Neural progenitor cell (in vitro differentiated cells): ENCODE measurements at regions not wholly inside any gene's neighbourhood (a gene's known extent, or its start where the extent isn't known, plus 50 kb on each side); places are given as distances from the start of the nearest gene placed in this dataset.

Source experiments
- DNase-seq: peaks from one replicate; pipeline ENCODE4 v3.0.0-alpha.2; 2016; ENCODE audit warnings: low spot score
- H2AFZ ChIP-seq: fragments of 200-600 bp; sonication (generic); replicated peaks from 2 replicates; pipeline ENCODE4 v1.6.1; 2016; ENCODE audit warnings: antibody characterized with exemption
- H3F3A ChIP-seq: fragments of 200-600 bp; sonication (generic); 2 replicates; pipeline ENCODE4 v1.6.1; 2016; ENCODE audit warnings: antibody characterized with exemption, low read depth
- H3K27ac ChIP-seq: fragments of 200-600 bp; sonication (generic); 2 replicates; pipeline ENCODE4 v1.5.1; 2016; ENCODE audit warnings: mild to moderate bottlenecking
- H3K27me3 ChIP-seq: fragments of 200-600 bp; sonication (generic); 2 replicates; pipeline ENCODE4 v1.6.1; 2016; ENCODE audit warnings: mild to moderate bottlenecking, moderate library complexity
- H3K36me3 ChIP-seq: fragments of 200-600 bp; sonication (generic); 2 replicates; pipeline ENCODE4 v1.5.1; 2016
- H3K4me1 ChIP-seq: fragments of 200-600 bp; sonication (generic); 2 replicates; pipeline ENCODE4 v1.6.1; 2016; ENCODE audit warnings: mixed run types
- H3K4me2 ChIP-seq: fragments of 200-600 bp; sonication (generic); 2 replicates; pipeline ENCODE4 v1.6.1; 2016
- H3K4me3 ChIP-seq: fragments of 200-600 bp; sonication (generic); 2 replicates; pipeline ENCODE4 v1.5.1; 2016
- H3K79me2 ChIP-seq: fragments of 200-600 bp; sonication (generic); 2 replicates; pipeline ENCODE4 v1.6.1; 2016; ENCODE audit warnings: low read depth
- H3K9ac ChIP-seq: fragments of 200-600 bp; sonication (generic); 2 replicates; pipeline ENCODE4 v1.6.1; 2016
- H3K9me3 ChIP-seq: fragments of 200-600 bp; sonication (generic); 2 replicates; pipeline ENCODE4 v1.5.1; 2016; ENCODE audit warnings: low read depth
- H4K20me1 ChIP-seq: fragments of 200-600 bp; sonication (generic); 2 replicates; pipeline ENCODE4 v1.6.1; 2016; ENCODE audit warnings: low read depth
- H3K27ac Mint-ChIP-seq: 3 replicates; pipeline ENCODE4 v1.8.0; 2021; ENCODE audit warnings: mixed read lengths
- H3K27me3 Mint-ChIP-seq: 2 replicates; pipeline ENCODE4 v1.8.0; 2022; ENCODE audit warnings: low read depth, mild to moderate bottlenecking, inconsistent platforms, moderate library complexity, mixed read lengths; ENCODE audit not compliant: insufficient read depth
- H3K36me3 Mint-ChIP-seq: 3 replicates; pipeline ENCODE4 v1.8.0; 2021; ENCODE audit warnings: mixed read lengths
- H3K4me1 Mint-ChIP-seq: 3 replicates; pipeline ENCODE4 v1.8.0; 2021; ENCODE audit warnings: mixed read lengths
- H3K4me3 Mint-ChIP-seq: 3 replicates; pipeline ENCODE4 v1.8.0; 2021; ENCODE audit warnings: mild to moderate bottlenecking, moderate library complexity, mixed read lengths
- H3K9me3 Mint-ChIP-seq: 3 replicates; pipeline ENCODE4 v1.8.0; 2020; ENCODE audit warnings: mixed read lengths
- CTCF ChIP-seq: fragments of 200-600 bp; sonication (generic); IDR thresholded peaks from 2 replicates; pipeline ENCODE4 v1.5.1; 2017; ENCODE audit warnings: antibody characterized with exemption, mild to moderate bottlenecking
- EZH2 ChIP-seq: fragments of 200-600 bp; sonication (generic); IDR thresholded peaks from 2 replicates; pipeline ENCODE4 v1.6.1; 2017; ENCODE audit warnings: antibody characterized with exemption, mild to moderate bottlenecking, moderate library complexity
- EZH2phosphoT487 ChIP-seq: fragments of 200-600 bp; sonication (generic); IDR thresholded peaks from 2 replicates; pipeline ENCODE4 v1.6.1; 2017; ENCODE audit warnings: antibody characterized with exemption

GRCh38 chr7:81198766-81199165 is 279.9 kb upstream of the SEMA3C start:
- no peaks in the 10 kb centered on the region for H3F3A ChIP-seq
- no peak overlapping the region for H2AFZ ChIP-seq
- no peak for TF ChIP-seq EZH2phosphoT487
- no peak for TF ChIP-seq EZH2
- TF ChIP-seq CTCF, result no peak
- no peaks in the 10 kb centered on the region for H3K4me1 ChIP-seq
- no peaks in the 10 kb centered on the region for H3K9me3 ChIP-seq
- Mint-ChIP-seq H3K36me3 (no peaks in the 10 kb centered on the region), H3K9me3 (no peaks in the 10 kb centered on the region), H3K27me3 (peaks cover 3% of the 10 kb centered on the region), H3K4me1 (no peaks in the 10 kb centered on the region), H3K27ac (no peak overlapping the region), H3K4me3 (no peak overlapping the region)
- no peak for DNase-seq
- H3K4me3 ChIP-seq, result no peak overlapping the region
- H3K4me2 ChIP-seq, result no peak overlapping the region
- H3K36me3 ChIP-seq, result no peaks in the 10 kb centered on the region
- no peak overlapping the region for H3K9ac ChIP-seq
- H4K20me1 ChIP-seq, result no peaks in the 10 kb centered on the region
- H3K79me2 ChIP-seq, result no peaks in the 10 kb centered on the region
- H3K27me3 ChIP-seq, result no peaks in the 10 kb centered on the region
- no peak overlapping the region for H3K27ac ChIP-seq

GRCh38 chr7:81197266-81197665 is 278.4 kb upstream of the SEMA3C start:
- no peaks in the 10 kb centered on the region for H3F3A ChIP-seq
- no peaks in the 10 kb centered on the region for H3K4me1 ChIP-seq
- H3K9ac ChIP-seq, result no peak overlapping the region
- H3K36me3 Mint-ChIP-seq, result no peaks in the 10 kb centered on the region
- no peak for TF ChIP-seq EZH2
- no peak for TF ChIP-seq CTCF
- no peak for TF ChIP-seq EZH2phosphoT487
- no peaks in the 10 kb centered on the region for H4K20me1 ChIP-seq
- no peaks in the 10 kb centered on the region for H3K27me3 ChIP-seq
- H3K4me3 Mint-ChIP-seq, result no peak overlapping the region
- H3K9me3 Mint-ChIP-seq, result no peaks in the 10 kb centered on the region
- no peak overlapping the region for H2AFZ ChIP-seq
- no peak overlapping the region for H3K4me3 ChIP-seq
- H3K79me2 ChIP-seq, result no peaks in the 10 kb centered on the region
- H3K4me2 ChIP-seq, result no peak overlapping the region
- H3K9me3 ChIP-seq, result no peaks in the 10 kb centered on the region
- no peaks in the 10 kb centered on the region for H3K27me3 Mint-ChIP-seq
- no peaks in the 10 kb centered on the region for H3K4me1 Mint-ChIP-seq
- DNase-seq, result no peak
- no peak overlapping the region for H3K27ac Mint-ChIP-seq
- H3K27ac ChIP-seq, result no peak overlapping the region
- no peaks in the 10 kb centered on the region for H3K36me3 ChIP-seq

- Histone ChIP-seq H3K79me2 (no peaks in the 10 kb centered on the region), H3K9me3 (no peaks in the 10 kb centered on the region), H3K27ac (no peak overlapping the region), H3K4me3 (no peak overlapping the region), H3K4me2 (no peak overlapping the region), H2AFZ (no peak overlapping the region), H3K9ac (no peak overlapping the region), H3F3A (no peaks in the 10 kb centered on the region), H3K36me3 (no peaks in the 10 kb centered on the region), H3K4me1 (no peaks in the 10 kb centered on the region), H3K27me3 (no peaks in the 10 kb centered on the region), H4K20me1 (no peaks in the 10 kb centered on the region)
- no peaks in the 10 kb centered on the region for H3K4me1 Mint-ChIP-seq
- no peaks in the 10 kb centered on the region for H3K36me3 Mint-ChIP-seq
- DNase-seq, result no peak
- no peak for TF ChIP-seq CTCF
- TF ChIP-seq EZH2phosphoT487, result no peak
- H3K27me3 Mint-ChIP-seq, result no peaks in the 10 kb centered on the region
- no peaks in the 10 kb centered on the region for H3K9me3 Mint-ChIP-seq
- H3K4me3 Mint-ChIP-seq, result no peak overlapping the region
- no peak overlapping the region for H3K27ac Mint-ChIP-seq
These were observed 276.2 kb upstream of the SEMA3C start for GRCh38 chr7:81195033-81195432.
